Panc1 (cell line): ENCODE measurements at regions not wholly inside any gene's neighbourhood (a gene's known extent, or its start where the extent isn't known, plus 50 kb on each side); places are given as distances from the start of the nearest gene placed in this dataset.

Source experiments
- ATAC-seq: fragments of 200-7000 bp; cut with Tn5 transposase; 2 replicates; pipeline ENCODE4 v1.9.1; 2020; ENCODE audit warnings: mild to moderate bottlenecking, moderate library complexity
- BruUV-seq: library from RNA; stranded (reverse); fragments of 400-500 nt; replicated peaks from 2 replicates; lab custom pipeline; 2021; lab: Mats Ljungman, UMichigan
- CTCF ChIA-PET: fragments of 300-600 bp; sonication (Branson Sonifier 250); formaldehyde crosslinking; loops from one replicate; lab custom pipeline; 2022; ENCODE audit warnings: antibody characterized with exemption; lab: Charles Lee
- POLR2A ChIA-PET: fragments of 300-600 bp; sonication (Branson Sonifier 250); formaldehyde crosslinking; loops from one replicate; lab custom pipeline; 2022; ENCODE audit warnings: antibody characterized with exemption; lab: Charles Lee
- DNase-seq: peaks from one replicate; pipeline ENCODE4 v3.0.0-alpha.2; 2010; ENCODE audit warnings: low read depth, low spot score
- H3K27ac ChIP-seq: 2 replicates; pipeline ENCODE4 v1.5.1; 2011; ENCODE audit warnings: mild to moderate bottlenecking, low read length, inconsistent platforms
- H3K27me3 ChIP-seq: fragments of 200-500 bp; sonication (Bioruptor generic); 2 replicates; pipeline ENCODE4 v1.6.0; 2014; ENCODE audit warnings: low read length, inconsistent platforms; ENCODE audit not compliant: control insufficient read depth, insufficient read depth
- H3K36me3 ChIP-seq: fragments of 200-500 bp; sonication (Bioruptor generic); 2 replicates; pipeline ENCODE4 v1.5.1; 2014; ENCODE audit warnings: inconsistent platforms, mild to moderate bottlenecking, low read length, moderate library complexity; ENCODE audit not compliant: control insufficient read depth, insufficient read depth
- H3K4me1 ChIP-seq: 2 replicates; pipeline ENCODE4 v1.5.1; 2011; ENCODE audit warnings: inconsistent platforms, mild to moderate bottlenecking, low read length, moderate library complexity; ENCODE audit not compliant: control insufficient read depth, insufficient read depth
- H3K4me3 ChIP-seq, 2 experiments: 2 replicates each; pipeline ENCODE4 v1.5.1; 2011 to 2012; ENCODE audit warnings: low read depth in 2 of 2, low read length in 2 of 2, mild to moderate bottlenecking in 2 of 2, inconsistent platforms in 1 of 2, moderate library complexity in 1 of 2
- H3K9me3 ChIP-seq: fragments of 200-500 bp; sonication (Bioruptor generic); 2 replicates; pipeline ENCODE4 v1.5.1; 2014; ENCODE audit warnings: low read depth, mild to moderate bottlenecking, inconsistent platforms, low read length, moderate library complexity; ENCODE audit not compliant: control insufficient read depth, insufficient read depth
- CTCF ChIP-seq: fragments of 450-650 bp; IDR thresholded peaks from 2 replicates; pipeline ENCODE4 v1.5.1; 2017; ENCODE audit warnings: mild to moderate bottlenecking
- POLR2AphosphoS5 ChIP-seq: IDR thresholded peaks from 2 replicates; pipeline ENCODE4 v1.6.1; 2012; ENCODE audit warnings: mild to moderate bottlenecking, low read depth, low read length, moderate library complexity
- REST ChIP-seq, 2 experiments: IDR thresholded peaks; 2 replicates each; pipeline ENCODE4 v1.6.1; 2011 to 2012; ENCODE audit warnings: low read depth in 2 of 2, control low read depth in 1 of 2, low read length in 1 of 2, mild to moderate bottlenecking in 1 of 2, moderate library complexity in 1 of 2; ENCODE audit not compliant: insufficient read depth in 1 of 2
- SIN3A ChIP-seq: IDR thresholded peaks from 2 replicates; pipeline ENCODE4 v1.6.1; 2012; ENCODE audit warnings: low read depth, mild to moderate bottlenecking, low read length, moderate library complexity, borderline replicate concordance; ENCODE audit not compliant: insufficient read depth
- TCF7L2 ChIP-seq: IDR thresholded peaks from 2 replicates; pipeline ENCODE4 v1.6.1; 2011; ENCODE audit warnings: mild to moderate bottlenecking, low read depth, low read length, inconsistent platforms
- in situ Hi-C: cut with HindIII; loops from 2 replicates; pipeline ENCODE4 v1.10.0; 2016; ENCODE audit warnings: low sequenced_read_pairs, low pct_unique_long_range_greater_than_20kb
- intact Hi-C: fragments of 100-400 bp; cut with micrococcal nuclease; formaldehyde crosslinking; loops from one replicate; pipeline ENCODE4 v1.10.0; 2022; ENCODE audit not compliant: unreplicated experiment

GRCh38 chr5:108564441-108564840 is 182.5 kb upstream of the FBXL17 start:
- no peak for TF ChIP-seq SIN3A
- TF ChIP-seq REST (IDR thresholded peaks at IDR 0.05; ENCODE audit: insufficient read depth in 1 of 2, low read depth in 2 of 2, low read length in 1 of 2), result no peak
- TF ChIP-seq TCF7L2, result no peak
- no peak for TF ChIP-seq CTCF
- no peak for TF ChIP-seq POLR2AphosphoS5
- Histone ChIP-seq H3K36me3 (no peaks in the 10 kb centered on the region), H3K4me3 (no peak overlapping the region), H3K27me3 (0 out of 2 replicates have a peak, but pooled peaks cover 2% of the 10 kb centered on the region), H3K4me1 (no peaks in the 10 kb centered on the region), H3K9me3 (no peaks in the 10 kb centered on the region), H3K27ac (no peak overlapping the region)
- no TSS peak for BruUV-seq
- intact Hi-C loops, result no loop called here
- DNase-seq (no peak), ATAC-seq (no peak)
- in situ Hi-C loops, result no loop called here
- ChIA-PET POLR2A (no interaction called here), CTCF (no interaction called here)

GRCh38 chr5:108562205-108562454 is 180.2 kb upstream of the FBXL17 start:
- H3K27me3 ChIP-seq, result 0 out of 2 replicates have a peak, but pooled peaks cover 2% of the 10 kb centered on the region
- H3K4me1 ChIP-seq, result no peaks in the 10 kb centered on the region
- CTCF ChIA-PET, result no interaction called here
- POLR2A ChIA-PET, result no interaction called here
- no peaks in the 10 kb centered on the region for H3K9me3 ChIP-seq
- in situ Hi-C loops, result no loop called here
- DNase-seq, result no peak
- no peak for ATAC-seq
- TF ChIP-seq CTCF, result no peak
- no peak for TF ChIP-seq SIN3A
- TF ChIP-seq REST (IDR thresholded peaks at IDR 0.05; ENCODE audit: insufficient read depth in 1 of 2, low read depth in 2 of 2, low read length in 1 of 2), result no peak
- TF ChIP-seq POLR2AphosphoS5, result no peak
- TF ChIP-seq TCF7L2, result no peak
- BruUV-seq, result no TSS peak
- H3K4me3 ChIP-seq, result no peak overlapping the region
- H3K36me3 ChIP-seq, result no peaks in the 10 kb centered on the region
- intact Hi-C loops, result no loop called here
- H3K27ac ChIP-seq, result no peak overlapping the region
